B cell (primary cell): ENCODE measurements at regions not wholly inside any gene's neighbourhood (a gene's known extent, or its start where the extent isn't known, plus 50 kb on each side); places are given as distances from the start of the nearest gene placed in this dataset.
A peak's percentile ranks its signal among the peaks of the same experiment; 100 is the strongest.

Experiments
- ATAC-seq: fragments of 200-7000 bp; cut with Tn5 transposase; one replicate; pipeline ENCODE4 v1.10.0; 2021; ENCODE audit warnings: low read depth, mild to moderate bottlenecking, moderate number of reproducible peaks, moderate library complexity
- CTCF ChIA-PET: fragments of 350-600 bp; sonication (Branson Sonifier 250); formaldehyde crosslinking; loops from one replicate; lab custom pipeline; 2021; ENCODE audit warnings: antibody characterized with exemption, inconsistent platforms; lab: Charles Lee
- POLR2A ChIA-PET: fragments of 350-600 bp; sonication (Branson Sonifier 250); formaldehyde crosslinking; loops from one replicate; lab custom pipeline; 2021; ENCODE audit warnings: antibody characterized with exemption; lab: Charles Lee
- DNase-seq: peaks from one replicate; pipeline ENCODE4 v3.0.0; 2013
- H2AFZ ChIP-seq: 2 replicates; pipeline ENCODE4 v1.6.1; 2012; ENCODE audit warnings: mild to moderate bottlenecking, low read depth, low read length; ENCODE audit not compliant: insufficient read depth, poor library complexity, severe bottlenecking
- H3K27ac ChIP-seq, 2 donors: 1 replicate in 1 of 2; 2 replicates in 1 of 2; pipeline ENCODE4 v1.5.1; 2012 to 2013; ENCODE audit warnings: low read length in 2 of 2, mild to moderate bottlenecking in 2 of 2, moderate library complexity in 1 of 2
- H3K27me3 ChIP-seq, 4 experiments: fragments of 200-600 bp in 1 of 4; sonication (generic) in 1 of 4; replicated peaks in 1 of 4; 1 replicate in 2 of 4; 2 replicates in 2 of 4; pipeline versions ENCODE4 v1.6.1 to v1.7.0; 2013 to 2016; ENCODE audit warnings: low read length in 3 of 4, mild to moderate bottlenecking in 2 of 4, mixed read lengths in 1 of 4, moderate library complexity in 1 of 4; ENCODE audit not compliant: insufficient read depth in 4 of 4, control insufficient read depth in 3 of 4; ENCODE audit errors: control extremely low read depth in 1 of 4
- H3K36me3 ChIP-seq, 2 experiments: replicated peaks in 1 of 2; 1 replicate in 1 of 2; 2 replicates in 1 of 2; pipeline versions ENCODE4 v1.6.1 to v1.7.1; 2013; ENCODE audit warnings: low read length in 1 of 2; ENCODE audit not compliant: insufficient read depth in 2 of 2, control insufficient read depth in 1 of 2; ENCODE audit errors: control extremely low read depth in 1 of 2, extremely low read depth in 1 of 2
- H3K4me1 ChIP-seq, 2 donors: fragments of 200-600 bp in 1 of 2; sonication (generic) in 1 of 2; 1 replicate in 1 of 2; 2 replicates in 1 of 2; pipeline versions ENCODE4 v1.5.1 to v1.6.1; 2013 to 2017; ENCODE audit warnings: low read length in 2 of 2; ENCODE audit not compliant: control insufficient read depth in 2 of 2, insufficient read depth in 2 of 2
- H3K4me2 ChIP-seq: replicated peaks from 2 replicates; pipeline ENCODE3; 2012; ENCODE audit warnings: mild to moderate bottlenecking, low read depth, low read length; ENCODE audit not compliant: poor library complexity, severe bottlenecking
- H3K4me3 ChIP-seq, 5 experiments: fragments of 200-600 bp in 1 of 5; sonication (generic) in 1 of 5; 1 replicate in 3 of 5; 2 replicates in 2 of 5; pipeline versions ENCODE4 v1.5.1 to v1.7.0; 2011 to 2016; ENCODE audit warnings: low read length in 4 of 5, mild to moderate bottlenecking in 4 of 5, low read depth in 2 of 5, control low read depth in 1 of 5, moderate library complexity in 1 of 5; ENCODE audit not compliant: insufficient read depth in 1 of 5; ENCODE audit errors: control extremely low read depth in 1 of 5, extremely low read depth in 1 of 5
- H3K79me2 ChIP-seq: fragments of 200-600 bp; sonication (generic); one replicate; pipeline ENCODE4 v1.6.0; 2016; ENCODE audit warnings: low read length; ENCODE audit not compliant: control insufficient read depth, insufficient read depth
- H3K9ac ChIP-seq: fragments of 200-600 bp; sonication (generic); 2 replicates; pipeline ENCODE4 v1.6.1; 2017; ENCODE audit warnings: mild to moderate bottlenecking, low read length, moderate library complexity
- H3K9me3 ChIP-seq, 3 donors: one replicate each; pipeline versions ENCODE4 v1.6.1 to v1.7.1; 2013; ENCODE audit warnings: low read length in 2 of 3; ENCODE audit not compliant: control insufficient read depth in 2 of 3, insufficient read depth in 1 of 3; ENCODE audit errors: control extremely low read depth in 1 of 3
- H4K20me1 ChIP-seq: 2 replicates; pipeline ENCODE4 v1.6.0; 2012; ENCODE audit warnings: mild to moderate bottlenecking, low read length; ENCODE audit not compliant: insufficient read depth, control insufficient read depth, poor library complexity, severe bottlenecking
- H3K27ac Mint-ChIP-seq: one replicate; pipeline ENCODE4 v1.8.0; 2021; ENCODE audit warnings: mixed read lengths
- H3K27me3 Mint-ChIP-seq: one replicate; pipeline ENCODE4 v1.8.0; 2021; ENCODE audit warnings: mixed read lengths
- H3K4me1 Mint-ChIP-seq: one replicate; pipeline ENCODE4 v1.8.0; 2021; ENCODE audit warnings: mixed read lengths
- H3K4me3 Mint-ChIP-seq: one replicate; pipeline ENCODE4 v1.8.0; 2021; ENCODE audit warnings: mixed read lengths
- H3K9me3 Mint-ChIP-seq: one replicate; pipeline ENCODE4 v1.8.0; 2022; ENCODE audit warnings: mixed read lengths; ENCODE audit not compliant: insufficient read depth
- EZH2 ChIP-seq: IDR thresholded peaks from 2 replicates; pipeline ENCODE4 v1.6.1; 2012; ENCODE audit warnings: borderline replicate concordance, low read depth, mild to moderate bottlenecking, moderate library complexity, low read length; ENCODE audit not compliant: insufficient read depth, poor library complexity, severe bottlenecking
- WGBS: methylation state at CpG from one replicate; pipeline ENCODE4 v1.1.5; 2013; ENCODE audit warnings: missing lambda C conversion rate; ENCODE audit not compliant: insufficient coverage; 5-methylcytosine and 5-hydroxymethylcytosine counted together
- intact Hi-C: fragments of 100-400 bp; cut with micrococcal nuclease; formaldehyde crosslinking; loops from one replicate; pipeline ENCODE4 v1.10.0; 2022
- TF ChIP-seq, protein P1 (sequence below): fragments of 200-600 bp; IDR thresholded peaks from one replicate; pipeline ENCODE4 v1.8.0; 2022; ENCODE audit warnings: antibody characterized with exemption, mild to moderate bottlenecking

- H4K20me1 ChIP-seq = no peaks in the 10 kb centered on the region
- WGBS = 82% methylated on average over 2 of the region's 4 CpGs
- CTCF ChIA-PET = no interaction called here
- peaks cover 17% of the 10 kb centered on the region for H3K4me1 Mint-ChIP-seq
- ATAC-seq (no peak), DNase-seq (no peak)
- no peaks in the 10 kb centered on the region for H3K79me2 ChIP-seq
- H3K27me3 ChIP-seq = no peaks in the 10 kb centered on the region
- intact Hi-C loops = no loop called here
- peak overlapping the region; percentile 46 for H3K27ac Mint-ChIP-seq
- TF ChIP-seq, protein P1, sequence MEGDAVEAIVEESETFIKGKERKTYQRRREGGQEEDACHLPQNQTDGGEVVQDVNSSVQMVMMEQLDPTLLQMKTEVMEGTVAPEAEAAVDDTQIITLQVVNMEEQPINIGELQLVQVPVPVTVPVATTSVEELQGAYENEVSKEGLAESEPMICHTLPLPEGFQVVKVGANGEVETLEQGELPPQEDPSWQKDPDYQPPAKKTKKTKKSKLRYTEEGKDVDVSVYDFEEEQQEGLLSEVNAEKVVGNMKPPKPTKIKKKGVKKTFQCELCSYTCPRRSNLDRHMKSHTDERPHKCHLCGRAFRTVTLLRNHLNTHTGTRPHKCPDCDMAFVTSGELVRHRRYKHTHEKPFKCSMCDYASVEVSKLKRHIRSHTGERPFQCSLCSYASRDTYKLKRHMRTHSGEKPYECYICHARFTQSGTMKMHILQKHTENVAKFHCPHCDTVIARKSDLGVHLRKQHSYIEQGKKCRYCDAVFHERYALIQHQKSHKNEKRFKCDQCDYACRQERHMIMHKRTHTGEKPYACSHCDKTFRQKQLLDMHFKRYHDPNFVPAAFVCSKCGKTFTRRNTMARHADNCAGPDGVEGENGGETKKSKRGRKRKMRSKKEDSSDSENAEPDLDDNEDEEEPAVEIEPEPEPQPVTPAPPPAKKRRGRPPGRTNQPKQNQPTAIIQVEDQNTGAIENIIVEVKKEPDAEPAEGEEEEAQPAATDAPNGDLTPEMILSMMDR = no peak
- no peak for TF ChIP-seq EZH2
- no peak overlapping the region for H3K9ac ChIP-seq
- H3K9me3 ChIP-seq = no peaks in the 10 kb centered on the region
- no peaks in the 10 kb centered on the region for H3K36me3 ChIP-seq
- no peak overlapping the region for H3K4me3 Mint-ChIP-seq
- POLR2A ChIA-PET = no interaction called here
- no peak overlapping the region for H3K27ac ChIP-seq
- no peaks in the 10 kb centered on the region for H3K27me3 Mint-ChIP-seq
- peak overlapping the region; percentile 8 for H2AFZ ChIP-seq
- peaks cover 0 to 3% of the 10 kb centered on the region in 2 donors for H3K4me1 ChIP-seq
- no peak overlapping the region for H3K4me2 ChIP-seq
- H3K4me3 ChIP-seq = no peak overlapping the region
- H3K9me3 Mint-ChIP-seq = peaks cover 2% of the 10 kb centered on the region
Measured at GRCh38 chr3:462851-463250, 266.3 kb downstream of the CHL1 start.

GRCh38 chr3:463252-464192 lies 267.0 kb downstream of the CHL1 start:
- POLR2A ChIA-PET = no interaction called here

More at GRCh38 chr3:463252-464192, 267.0 kb downstream of the CHL1 start:
- peak overlapping the region; percentile 27 for H3K4me2 ChIP-seq
- no peaks in the 10 kb centered on the region for H3K9me3 ChIP-seq
- 71% methylated on average over 3 of the region's 7 CpGs for WGBS
- no peaks in the 10 kb centered on the region for H3K79me2 ChIP-seq
- ATAC-seq = peak; percentile 84
- no peak overlapping the region for H3K4me3 ChIP-seq
- Mint-ChIP-seq H3K27me3 (no peaks in the 10 kb centered on the region), H3K4me1 (peaks cover 17% of the 10 kb centered on the region), H3K27ac (peak overlapping the region; percentile 60), H3K9me3 (peaks cover 2% of the 10 kb centered on the region), H3K4me3 (peak overlapping the region; percentile 29)
- TF ChIP-seq EZH2 = no peak
- TF ChIP-seq, protein P1 = no peak
- intact Hi-C loops = no loop called here
- H4K20me1 ChIP-seq = no peaks in the 10 kb centered on the region
- CTCF ChIA-PET = no interaction called here
- H2AFZ ChIP-seq = peak overlapping the region; percentile 33
- peak; percentile 38 for DNase-seq
- H3K4me1 ChIP-seq = peaks cover 0 to 3% of the 10 kb centered on the region in 2 donors
- no peaks in the 10 kb centered on the region for H3K27me3 ChIP-seq
- no peaks in the 10 kb centered on the region for H3K36me3 ChIP-seq
- H3K9ac ChIP-seq = peak overlapping the region; percentile 7
- H3K27ac ChIP-seq = no peak overlapping the region
